Thyroid gland (tissue), 4 donors: ENCODE measurements at regions not wholly inside any gene's neighbourhood (a gene's known extent, or its start where the extent isn't known, plus 50 kb on each side); places are given as distances from the start of the nearest gene placed in this dataset.

Experiments
- CTCF ChIP-seq, 6 experiments: fragments of 200-600 bp in 3 of 6; fragments of 450-650 bp in 3 of 6; sonication (generic) in 3 of 6; IDR thresholded peaks; one replicate each; pipeline ENCODE4 v1.5.1; 2016 to 2019; ENCODE audit warnings: antibody characterized with exemption in 6 of 6, mild to moderate bottlenecking in 2 of 6, inconsistent platforms in 1 of 6, moderate library complexity in 1 of 6
- POLR2A ChIP-seq, 2 donors: fragments of 450-650 bp; IDR thresholded peaks; one replicate each; pipeline ENCODE4 v1.6.1; 2017; ENCODE audit warnings: antibody characterized with exemption in 2 of 2, mild to moderate bottlenecking in 2 of 2, moderate library complexity in 1 of 2

DNA sequence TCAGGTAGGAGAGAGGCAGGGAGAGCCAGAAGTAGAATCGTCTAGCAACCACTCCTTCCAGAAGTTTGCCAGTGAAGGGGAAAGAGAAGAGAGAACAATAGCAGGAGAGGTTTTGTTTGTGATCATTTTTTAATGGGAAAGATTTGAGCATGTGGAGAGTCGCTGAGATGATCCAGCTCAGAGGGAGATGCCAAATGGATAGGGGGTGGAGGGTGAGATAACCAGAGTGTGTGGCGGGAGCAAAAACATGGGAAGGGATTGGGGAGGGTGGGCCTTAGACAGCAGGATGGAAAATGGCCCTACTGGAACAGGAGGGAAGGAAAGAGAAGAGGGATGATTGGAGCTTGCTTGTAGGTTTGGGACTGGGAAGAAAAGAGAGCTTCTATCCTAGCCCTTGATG is 269.8 kb downstream of the GLI2 start:
- TF ChIP-seq CTCF (IDR thresholded peaks at IDR 0.05) (no peak), POLR2A (IDR thresholded peaks at IDR 0.05) (no peak)
